ENCODE measurements at regions not wholly inside any gene's neighbourhood (a gene's known extent, or its start where the extent isn't known, plus 50 kb on each side); places are given as distances from the start of the nearest gene placed in this dataset.

- Histone ChIP-seq H3K36me3 (no peaks in the 10 kb centered on the region), H3K27me3 (no peaks in the 10 kb centered on the region), H3K4me3 (no peak overlapping the region), H3K9me3 (no peaks in the 10 kb centered on the region), H3K27ac (no peak overlapping the region), H3K4me1 (peaks cover 0 to 25% (median 19%) of the 10 kb centered on the region in 4 donors)
- no peak for TF ChIP-seq POLR2A (IDR thresholded peaks at IDR 0.05)
- no peak for TF ChIP-seq POLR2AphosphoS5 (IDR thresholded peaks at IDR 0.05)
- TF ChIP-seq CTCF (IDR thresholded peaks at IDR 0.05): no peak
- no peak for TF ChIP-seq EP300 (IDR thresholded peaks at IDR 0.05)
- WGBS, 2 donors: 78 to 79% methylated on average over 3 of the region's 3 CpGs
- no peak for DNase-seq
- intact Hi-C loops (cut with DNase I): no loop called here
Measured at GRCh38 chr10:129079705-129080104, 387.3 kb upstream of the MGMT start.

- TF ChIP-seq CTCF (IDR thresholded peaks at IDR 0.05) (no peak), EP300 (IDR thresholded peaks at IDR 0.05) (no peak), POLR2A (IDR thresholded peaks at IDR 0.05) (no peak), POLR2AphosphoS5 (IDR thresholded peaks at IDR 0.05) (no peak)
- Histone ChIP-seq H3K36me3 (no peaks in the 10 kb centered on the region), H3K4me3 (no peak overlapping the region), H3K27ac (no peak overlapping the region), H3K4me1 (no peaks in the 10 kb centered on the region), H3K9me3 (no peaks in the 10 kb centered on the region), H3K27me3 (no peaks in the 10 kb centered on the region)
- 82 to 89% methylated on average over 1 of the region's 1 CpG for WGBS, 2 donors
- DNase-seq: no peak
- intact Hi-C loops (cut with DNase I): no loop called here
Measured at GRCh38 chr10:129085811-129086210, 381.2 kb upstream of the MGMT start.

GRCh38 chr10:129089341-129089740, 377.7 kb upstream of the MGMT start:
- Histone ChIP-seq H3K36me3 (no peaks in the 10 kb centered on the region), H3K27ac (no peak overlapping the region), H3K9me3 (no peaks in the 10 kb centered on the region), H3K27me3 (no peaks in the 10 kb centered on the region), H3K4me1 (no peaks in the 10 kb centered on the region), H3K4me3 (no peak overlapping the region)
- DNase-seq: no peak
- TF ChIP-seq POLR2A (IDR thresholded peaks at IDR 0.05): no peak
- no peak for TF ChIP-seq CTCF (IDR thresholded peaks at IDR 0.05)
- no peak for TF ChIP-seq EP300 (IDR thresholded peaks at IDR 0.05)
- no peak for TF ChIP-seq POLR2AphosphoS5 (IDR thresholded peaks at IDR 0.05)
- intact Hi-C loops (cut with DNase I): no loop called here
- 78 to 85% methylated on average over 4 of the region's 4 CpGs for WGBS, 2 donors

GRCh38 chr10:129090165-129090564, 376.9 kb upstream of the MGMT start:
- intact Hi-C loops (cut with DNase I): no loop called here
- Histone ChIP-seq H3K9me3 (no peaks in the 10 kb centered on the region), H3K4me1 (peaks cover 0 to 7% (median 6%) of the 10 kb centered on the region in 4 donors), H3K4me3 (no peak overlapping the region), H3K27me3 (no peaks in the 10 kb centered on the region), H3K36me3 (no peaks in the 10 kb centered on the region), H3K27ac (no peak overlapping the region)
- 73 to 87% methylated on average over 6 of the region's 6 CpGs for WGBS, 2 donors
- DNase-seq: no peak
- no peak for TF ChIP-seq CTCF (IDR thresholded peaks at IDR 0.05)
- TF ChIP-seq POLR2AphosphoS5 (IDR thresholded peaks at IDR 0.05): no peak
- no peak for TF ChIP-seq POLR2A (IDR thresholded peaks at IDR 0.05)
- no peak for TF ChIP-seq EP300 (IDR thresholded peaks at IDR 0.05)

- no peak for DNase-seq
- Histone ChIP-seq H3K4me1 (peaks cover 0 to 13% (median 12%) of the 10 kb centered on the region in 4 donors), H3K4me3 (no peak overlapping the region), H3K27ac (no peak overlapping the region), H3K9me3 (no peaks in the 10 kb centered on the region), H3K27me3 (no peaks in the 10 kb centered on the region), H3K36me3 (no peaks in the 10 kb centered on the region)
- TF ChIP-seq EP300 (IDR thresholded peaks at IDR 0.05): no peak
- no peak for TF ChIP-seq POLR2A (IDR thresholded peaks at IDR 0.05)
- no peak for TF ChIP-seq CTCF (IDR thresholded peaks at IDR 0.05)
- TF ChIP-seq POLR2AphosphoS5 (IDR thresholded peaks at IDR 0.05): no peak
- 55 to 81% methylated on average over 6 of the region's 6 CpGs for WGBS, 2 donors
- intact Hi-C loops (cut with DNase I): no loop called here
Measured at GRCh38 chr10:129090618-129091366, 376.2 kb upstream of the MGMT start.

Measured in sigmoid colon (tissue), 6 donors.